CD14-positive monocyte (primary cell): ENCODE measurements at regions not wholly inside any gene's neighbourhood (a gene's known extent, or its start where the extent isn't known, plus 50 kb on each side); places are given as distances from the start of the nearest gene placed in this dataset.

ENCODE experiments used
- DNase-seq, 3 donors: peaks; one replicate each; pipeline ENCODE4 v3.0.0-alpha.2; 2011 to 2022
- H2AFZ ChIP-seq: 2 replicates; pipeline ENCODE4 v1.6.0; 2012; ENCODE audit warnings: mild to moderate bottlenecking, low read depth, low read length, inconsistent platforms; ENCODE audit not compliant: insufficient read depth, poor library complexity, severe bottlenecking
- H3K27ac ChIP-seq, 2 donors: 1 replicate in 1 of 2; 2 replicates in 1 of 2; pipeline ENCODE4 v1.5.1; 2012 to 2013; ENCODE audit warnings: low read length in 2 of 2, control low read depth in 1 of 2, inconsistent platforms in 1 of 2, low read depth in 1 of 2, mild to moderate bottlenecking in 1 of 2
- H3K27me3 ChIP-seq, 2 donors: one replicate each; pipeline versions ENCODE4 v1.6.0 to v1.6.1; 2011 to 2013; ENCODE audit warnings: low read length in 2 of 2; ENCODE audit not compliant: control insufficient read depth in 2 of 2, insufficient read depth in 2 of 2
- H3K36me3 ChIP-seq, 2 donors: replicated peaks in 1 of 2; 1 replicate in 1 of 2; 2 replicates in 1 of 2; pipeline versions ENCODE4 v1.5.1 to v1.6.1; 2012 to 2013; ENCODE audit warnings: low read length in 2 of 2, control low read depth in 1 of 2, inconsistent platforms in 1 of 2, mild to moderate bottlenecking in 1 of 2; ENCODE audit not compliant: insufficient read depth in 2 of 2, control insufficient read depth in 1 of 2
- H3K4me1 ChIP-seq, 2 donors: 1 replicate in 1 of 2; 2 replicates in 1 of 2; pipeline versions ENCODE4 v1.5.1 to v1.6.1; 2012 to 2013; ENCODE audit warnings: low read length in 2 of 2, control low read depth in 1 of 2, inconsistent platforms in 1 of 2, mild to moderate bottlenecking in 1 of 2, moderate library complexity in 1 of 2; ENCODE audit not compliant: insufficient read depth in 2 of 2, control insufficient read depth in 1 of 2
- H3K4me2 ChIP-seq: replicated peaks from 2 replicates; pipeline ENCODE3; 2012; ENCODE audit warnings: low read length, moderate library complexity, mild to moderate bottlenecking; ENCODE audit not compliant: poor library complexity, severe bottlenecking; ENCODE audit errors: extremely low read depth
- H3K4me3 ChIP-seq, 3 experiments: fragments of 200-600 bp in 1 of 3; sonication (generic) in 1 of 3; replicated peaks in 1 of 3; 1 replicate in 2 of 3; 2 replicates in 1 of 3; pipeline ENCODE4 v1.5.1; 2011 to 2013; ENCODE audit warnings: low read length in 3 of 3, mild to moderate bottlenecking in 3 of 3, control low read depth in 2 of 3, low read depth in 2 of 3, inconsistent platforms in 1 of 3, moderate library complexity in 1 of 3
- H3K79me2 ChIP-seq: 2 replicates; pipeline ENCODE4 v1.6.0; 2012; ENCODE audit warnings: mild to moderate bottlenecking, control low read depth, inconsistent platforms, low read length, moderate library complexity; ENCODE audit not compliant: insufficient read depth
- H3K9ac ChIP-seq: 2 replicates; pipeline ENCODE4 v1.6.0; 2017; ENCODE audit warnings: low read length, mild to moderate bottlenecking; ENCODE audit not compliant: insufficient read depth, poor library complexity, severe bottlenecking
- H3K9me3 ChIP-seq, 2 donors: replicated peaks in 1 of 2; 1 replicate in 1 of 2; 2 replicates in 1 of 2; pipeline versions ENCODE4 v1.5.1 to v1.6.1; 2012 to 2013; ENCODE audit warnings: low read length in 2 of 2, control low read depth in 1 of 2; ENCODE audit not compliant: control insufficient read depth in 1 of 2, insufficient read depth in 1 of 2
- H4K20me1 ChIP-seq: 2 replicates; pipeline ENCODE4 v1.6.0; 2012; ENCODE audit warnings: mild to moderate bottlenecking, low read length, control low read depth, moderate library complexity; ENCODE audit not compliant: insufficient read depth
- H3K27ac Mint-ChIP-seq, 7 donors: one replicate each; pipeline ENCODE4 v1.8.0; 2020; ENCODE audit warnings: mild to moderate bottlenecking in 7 of 7, mixed read lengths in 7 of 7, moderate library complexity in 6 of 7, inconsistent platforms in 2 of 7
- H3K27me3 Mint-ChIP-seq, 3 donors: one replicate each; pipeline ENCODE4 v1.8.0; 2021 to 2022; ENCODE audit warnings: low read depth in 3 of 3, mild to moderate bottlenecking in 3 of 3, mixed read lengths in 3 of 3, moderate library complexity in 3 of 3, inconsistent platforms in 1 of 3
- H3K36me3 Mint-ChIP-seq, 2 donors: one replicate each; pipeline ENCODE4 v1.8.0; 2020; ENCODE audit warnings: mixed read lengths in 2 of 2, inconsistent platforms in 1 of 2, mild to moderate bottlenecking in 1 of 2
- H3K4me1 Mint-ChIP-seq: one replicate; pipeline ENCODE4 v1.8.0; 2020; ENCODE audit warnings: mild to moderate bottlenecking, mixed read lengths
- H3K4me3 Mint-ChIP-seq, 2 donors: one replicate each; pipeline ENCODE4 v1.8.0; 2020; ENCODE audit warnings: mild to moderate bottlenecking in 2 of 2, mixed read lengths in 2 of 2, moderate library complexity in 1 of 2
- H3K9me3 Mint-ChIP-seq, 7 donors: one replicate each; pipeline ENCODE4 v1.8.0; 2020 to 2022; ENCODE audit warnings: mixed read lengths in 7 of 7, mild to moderate bottlenecking in 6 of 7, moderate library complexity in 6 of 7, inconsistent platforms in 2 of 7
- CTCF ChIP-seq: fragments of 200-600 bp; IDR thresholded peaks from one replicate; pipeline ENCODE4 v1.8.0; 2022; ENCODE audit warnings: antibody characterized with exemption, mild to moderate bottlenecking
- WGBS: methylation state at CpG from one replicate; pipeline ENCODE4 v1.1.5; 2013; ENCODE audit warnings: missing lambda C conversion rate; ENCODE audit not compliant: insufficient coverage; 5-methylcytosine and 5-hydroxymethylcytosine counted together
- intact Hi-C, 2 donors: fragments of 100-400 bp; cut with micrococcal nuclease; formaldehyde crosslinking; loops; one replicate each; pipeline versions ENCODE4 v1.15.0 to v1.15.1; 2023

- H3K27ac ChIP-seq, result no peak overlapping the region
- Mint-ChIP-seq H3K27ac (no peak overlapping the region), H3K36me3 (no peaks in the 10 kb centered on the region), H3K4me3 (no peak overlapping the region), H3K27me3 (peaks cover 0 to 1% (median 0%) of the 10 kb centered on the region in 3 donors), H3K9me3 (peaks cover 0 to 3% (median 0%) of the 10 kb centered on the region in 7 donors), H3K4me1 (no peaks in the 10 kb centered on the region)
- TF ChIP-seq CTCF, result no peak
- no peak for DNase-seq
- H2AFZ ChIP-seq, result no peak overlapping the region
- no peak overlapping the region for H3K9ac ChIP-seq
- no peaks in the 10 kb centered on the region for H3K36me3 ChIP-seq
- WGBS, result no CpG with 5 or more reads among the region's 3 CpGs
- H3K9me3 ChIP-seq, result no peaks in the 10 kb centered on the region
- H3K4me2 ChIP-seq, result no peak overlapping the region
- no peaks in the 10 kb centered on the region for H3K27me3 ChIP-seq
- intact Hi-C loops, result no loop called here
- no peaks in the 10 kb centered on the region for H3K79me2 ChIP-seq
- H4K20me1 ChIP-seq, result no peaks in the 10 kb centered on the region
- no peak overlapping the region for H3K4me3 ChIP-seq
- H3K4me1 ChIP-seq, result no peaks in the 10 kb centered on the region
Observed at GRCh38 chrX:20789103-20789502, 522.4 kb upstream of the RPS6KA3 start.

DNA sequence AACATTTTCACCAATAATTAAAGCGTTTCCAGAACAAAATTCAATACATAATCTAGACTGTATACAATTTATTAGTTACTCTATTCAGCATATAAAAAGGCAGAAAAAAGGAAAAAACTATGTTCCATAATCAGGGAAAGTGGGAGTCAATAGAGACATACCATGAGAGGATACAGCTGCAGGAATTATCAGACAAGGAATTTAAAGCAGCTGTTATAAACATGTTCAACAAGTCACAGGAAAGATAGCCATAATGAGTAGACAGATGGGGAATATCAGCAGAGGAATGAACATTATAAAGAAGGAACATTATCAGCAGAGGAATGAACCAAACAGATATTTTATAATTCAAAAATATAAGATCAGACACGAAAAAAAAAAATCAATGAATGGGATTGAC, 500.6 kb upstream of the RPS6KA3 start:
- Mint-ChIP-seq H3K36me3 (no peaks in the 10 kb centered on the region), H3K9me3 (peaks cover 0 to 7% (median 5%) of the 10 kb centered on the region in 7 donors), H3K27me3 (no peaks in the 10 kb centered on the region), H3K4me1 (no peaks in the 10 kb centered on the region), H3K4me3 (no peak overlapping the region), H3K27ac (no peak overlapping the region)
- H3K27ac ChIP-seq, result no peak overlapping the region
- no peak for TF ChIP-seq CTCF
- no peaks in the 10 kb centered on the region for H3K4me1 ChIP-seq
- H3K36me3 ChIP-seq, result no peaks in the 10 kb centered on the region
- H3K79me2 ChIP-seq, result no peaks in the 10 kb centered on the region
- no peak overlapping the region for H2AFZ ChIP-seq
- H4K20me1 ChIP-seq, result no peaks in the 10 kb centered on the region
- no peak overlapping the region for H3K4me2 ChIP-seq
- DNase-seq, result no peak
- no peak overlapping the region for H3K4me3 ChIP-seq
- intact Hi-C loops, result no loop called here
- H3K9ac ChIP-seq, result no peak overlapping the region
- no CpG with 5 or more reads among the region's 2 CpGs for WGBS
- no peaks in the 10 kb centered on the region for H3K27me3 ChIP-seq
- H3K9me3 ChIP-seq, result no peaks in the 10 kb centered on the region
